Endothelial cell (in vitro differentiated cells): ENCODE measurements at regions not wholly inside any gene's neighbourhood (a gene's known extent, or its start where the extent isn't known, plus 50 kb on each side); places are given as distances from the start of the nearest gene placed in this dataset.

Experiments
- DNase-seq: peaks from one replicate; pipeline ENCODE4 v3.0.0; 2021; ENCODE audit warnings: low spot score
- H3K27ac Mint-ChIP-seq: one replicate; pipeline ENCODE4 v1.8.0; 2021; ENCODE audit warnings: mixed read lengths, inconsistent platforms; ENCODE audit not compliant: unreplicated experiment
- H3K27me3 Mint-ChIP-seq: one replicate; pipeline ENCODE4 v1.8.0; 2021; ENCODE audit warnings: mild to moderate bottlenecking, moderate library complexity, mixed read lengths, inconsistent platforms; ENCODE audit not compliant: unreplicated experiment
- H3K36me3 Mint-ChIP-seq: one replicate; pipeline ENCODE4 v1.8.0; 2021; ENCODE audit warnings: mild to moderate bottlenecking, low read depth, mixed read lengths, inconsistent platforms; ENCODE audit not compliant: unreplicated experiment
- H3K4me1 Mint-ChIP-seq: one replicate; pipeline ENCODE4 v1.8.0; 2021; ENCODE audit warnings: mild to moderate bottlenecking, mixed read lengths, inconsistent platforms; ENCODE audit not compliant: unreplicated experiment
- H3K4me3 Mint-ChIP-seq: one replicate; pipeline ENCODE4 v1.8.0; 2021; ENCODE audit warnings: mild to moderate bottlenecking, mixed read lengths, inconsistent platforms; ENCODE audit not compliant: unreplicated experiment
- H3K9me3 Mint-ChIP-seq: one replicate; pipeline ENCODE4 v1.8.0; 2021; ENCODE audit warnings: mixed read lengths, inconsistent platforms; ENCODE audit not compliant: unreplicated experiment
- CTCF ChIP-seq: fragments of 200-600 bp; sonication (generic); IDR thresholded peaks from one replicate; pipeline ENCODE4 v1.5.0; 2021; ENCODE audit warnings: antibody characterized with exemption; ENCODE audit not compliant: unreplicated experiment

- no peaks in the 10 kb centered on the region for H3K9me3 Mint-ChIP-seq
- no peaks in the 10 kb centered on the region for H3K27me3 Mint-ChIP-seq
- no peaks in the 10 kb centered on the region for H3K4me1 Mint-ChIP-seq
- H3K4me3 Mint-ChIP-seq, result no peak overlapping the region
- H3K36me3 Mint-ChIP-seq, result peaks cover 5% of the 10 kb centered on the region
- H3K27ac Mint-ChIP-seq, result no peak overlapping the region
- DNase-seq, result no peak
- no peak for TF ChIP-seq CTCF
These were observed 168.3 kb upstream of the JAG1 start for GRCh38 chr20:10842116-10842515.

GRCh38 chr20:10843146-10843711, 169.4 kb upstream of the JAG1 start:
- TF ChIP-seq CTCF, result no peak
- DNase-seq, result no peak
- Mint-ChIP-seq H3K4me3 (no peak overlapping the region), H3K27ac (no peak overlapping the region), H3K36me3 (peaks cover 5% of the 10 kb centered on the region), H3K4me1 (no peaks in the 10 kb centered on the region), H3K27me3 (no peaks in the 10 kb centered on the region), H3K9me3 (no peaks in the 10 kb centered on the region)

- no peak overlapping the region for H3K27ac Mint-ChIP-seq
- no peaks in the 10 kb centered on the region for H3K4me1 Mint-ChIP-seq
- H3K36me3 Mint-ChIP-seq, result no peaks in the 10 kb centered on the region
- H3K4me3 Mint-ChIP-seq, result no peak overlapping the region
- no peaks in the 10 kb centered on the region for H3K9me3 Mint-ChIP-seq
- no peak for DNase-seq
- no peak for TF ChIP-seq CTCF
- no peaks in the 10 kb centered on the region for H3K27me3 Mint-ChIP-seq
These were observed 173.0 kb upstream of the JAG1 start for GRCh38 chr20:10846766-10847165.

GRCh38 chr20:10848810-10849370, 175.1 kb upstream of the JAG1 start:
- TF ChIP-seq CTCF, result no peak
- no peak overlapping the region for H3K4me3 Mint-ChIP-seq
- DNase-seq, result no peak
- H3K27me3 Mint-ChIP-seq, result peaks cover 2% of the 10 kb centered on the region
- no peaks in the 10 kb centered on the region for H3K36me3 Mint-ChIP-seq
- no peaks in the 10 kb centered on the region for H3K4me1 Mint-ChIP-seq
- H3K9me3 Mint-ChIP-seq, result no peaks in the 10 kb centered on the region
- no peak overlapping the region for H3K27ac Mint-ChIP-seq

GRCh38 chr20:10853176-10853575, 179.4 kb upstream of the JAG1 start:
- Mint-ChIP-seq H3K9me3 (no peaks in the 10 kb centered on the region), H3K27ac (no peak overlapping the region), H3K4me3 (no peak overlapping the region), H3K36me3 (no peaks in the 10 kb centered on the region), H3K4me1 (peaks cover 7% of the 10 kb centered on the region), H3K27me3 (peaks cover 2% of the 10 kb centered on the region)
- DNase-seq, result no peak
- no peak for TF ChIP-seq CTCF
